A549 (cell line): ENCODE measurements at regions not wholly inside any gene's neighbourhood (a gene's known extent, or its start where the extent isn't known, plus 50 kb on each side); places are given as distances from the start of the nearest gene placed in this dataset.

Source experiments
- ATAC-seq, 2 experiments: fragments of 200-7000 bp in 1 of 2; fragments of >200 bp in 1 of 2; cut with Nextera tagmentation in 1 of 2; cut with Tn5 transposase in 1 of 2; 3 replicates each; pipeline versions ENCODE4 v1.8.0 to v1.9.1; 2018 to 2020; ENCODE audit warnings: mild to moderate bottlenecking in 1 of 2, moderate library complexity in 1 of 2
- CTCF ChIA-PET: fragments of 300-600 bp; sonication (Branson Sonifier 250); formaldehyde crosslinking; extraction: SDS; loops from one replicate; lab custom pipeline; 2021; ENCODE audit warnings: antibody characterized with exemption, inconsistent platforms; lab: Yijun Ruan, JAX
- POLR2A ChIA-PET: fragments of 350-600 bp; formaldehyde crosslinking; extraction: SDS; loops from one replicate; lab custom pipeline; 2021; ENCODE audit warnings: antibody characterized with exemption, inconsistent platforms; lab: Yijun Ruan, JAX
- DNase-seq, 2 experiments: peaks; one replicate each; pipeline versions ENCODE4 v3.0.0 to v3.0.0-alpha.2; 2011 to 2016; ENCODE audit warnings: low read depth in 1 of 2, low spot score in 1 of 2
- FAIRE-seq: peaks from 2 replicates; lab custom pipeline; 2011; peaks lifted over from hg19 to GRCh38; lab: Jason Lieb, UNC
- H3K27ac ChIP-seq, 2 experiments: fragments of >200 bp; sonication (Bioruptor Twin); formaldehyde crosslinking; 3 replicates each; pipeline ENCODE4 v1.5.1; 2016 to 2017
- H3K4me1 ChIP-seq: fragments of >200 bp; sonication (Bioruptor Twin); formaldehyde crosslinking; 3 replicates; pipeline ENCODE4 v1.6.1; 2016
- H3K4me2 ChIP-seq: fragments of >200 bp; sonication (Bioruptor Twin); formaldehyde crosslinking; 3 replicates; pipeline ENCODE4 v1.6.1; 2016
- H3K4me3 ChIP-seq: fragments of >200 bp; sonication (Bioruptor Twin); formaldehyde crosslinking; 3 replicates; pipeline ENCODE4 v1.5.1; 2016
- H3K9me3 ChIP-seq: fragments of >200 bp; sonication (Bioruptor Twin); formaldehyde crosslinking; 3 replicates; pipeline ENCODE4 v1.6.1; 2016
- BHLHE40 ChIP-seq: IDR thresholded peaks from 2 replicates; pipeline ENCODE4 v1.6.1; 2012; ENCODE audit warnings: low read depth, low read length, inconsistent platforms
- CBX2 ChIP-seq: fragments of 200-600 bp; sonication (generic); IDR thresholded peaks from 2 replicates; pipeline ENCODE4 v1.6.1; 2016; ENCODE audit warnings: low read depth, mild to moderate bottlenecking, borderline replicate concordance
- CEBPB ChIP-seq, 2 experiments: fragments of >200 bp in 1 of 2; sonication (Bioruptor Twin) in 1 of 2; formaldehyde crosslinking in 1 of 2; IDR thresholded peaks; 2 replicates each; pipeline ENCODE4 v1.6.1; 2012 to 2016
- CHD4 ChIP-seq: fragments of 200-600 bp; sonication (generic); IDR thresholded peaks from 2 replicates; pipeline ENCODE4 v1.6.1; 2016; ENCODE audit warnings: antibody characterized with exemption, mild to moderate bottlenecking, borderline replicate concordance
- CTCF ChIP-seq: fragments of >200 bp; sonication (Bioruptor Twin); formaldehyde crosslinking; IDR thresholded peaks from 3 replicates; pipeline ENCODE4 v1.5.1; 2016
- EP300 ChIP-seq, 2 experiments: fragments of >200 bp; sonication (Bioruptor Twin); formaldehyde crosslinking; IDR thresholded peaks; 2 replicates in 1 of 2; 3 replicates in 1 of 2; pipeline ENCODE4 v1.6.1; 2016 to 2017
- HDAC2 ChIP-seq: fragments of 200-600 bp; sonication (generic); IDR thresholded peaks from 2 replicates; pipeline ENCODE4 v1.6.1; 2016
- HOXB13 ChIP-seq: fragments of 250-450 bp; sonication (Bioruptor Pico); IDR thresholded peaks from 2 replicates; pipeline ENCODE4 v1.5.0; 2020; ENCODE audit warnings: low read depth, mild to moderate bottlenecking, moderate library complexity
- HOXB5 ChIP-seq: fragments of 250-450 bp; sonication (Bioruptor Pico); IDR thresholded peaks from 2 replicates; pipeline ENCODE4 v1.5.0; 2020; ENCODE audit warnings: mild to moderate bottlenecking, moderate library complexity
- JUN ChIP-seq, 2 experiments: fragments of >200 bp; sonication (Bioruptor Twin); formaldehyde crosslinking; IDR thresholded peaks; 2 replicates in 1 of 2; 3 replicates in 1 of 2; pipeline ENCODE4 v1.6.1; 2016 to 2017
- MAFK ChIP-seq: fragments of 450-650 bp; IDR thresholded peaks from 2 replicates; pipeline ENCODE4 v1.6.1; 2014; ENCODE audit not compliant: partially characterized antibody
- MAX ChIP-seq: IDR thresholded peaks from 2 replicates; pipeline ENCODE4 v1.6.1; 2012
- NPAS2 ChIP-seq: fragments of 250-450 bp; sonication (Bioruptor Pico); IDR thresholded peaks from 2 replicates; pipeline ENCODE4 v1.8.0; 2022; ENCODE audit warnings: mild to moderate bottlenecking, moderate library complexity, borderline replicate concordance
- POLR2AphosphoS2 ChIP-seq: conservative IDR thresholded peaks from 2 replicates; pipeline ENCODE4 v1.6.1; 2012; ENCODE audit warnings: low read length, improper control_type of control experiment, inconsistent platforms
- REST ChIP-seq: fragments of 200-600 bp; sonication (generic); IDR thresholded peaks from 2 replicates; pipeline ENCODE4 v1.6.1; 2016; ENCODE audit warnings: antibody characterized with exemption, mild to moderate bottlenecking, moderate library complexity
- RFX5 ChIP-seq: fragments of 450-650 bp; IDR thresholded peaks from 2 replicates; pipeline ENCODE4 v1.7.1; 2014; ENCODE audit warnings: antibody characterized with exemption, mild to moderate bottlenecking, moderate library complexity
- SMC3 ChIP-seq: fragments of >200 bp; sonication (Bioruptor Twin); formaldehyde crosslinking; IDR thresholded peaks from 3 replicates; pipeline ENCODE4 v1.6.1; 2018; ENCODE audit warnings: inconsistent platforms
- TFCP2L1 ChIP-seq: fragments of 250-450 bp; sonication (Bioruptor Pico); IDR thresholded peaks from 2 replicates; pipeline ENCODE4 v1.5.0; 2021; ENCODE audit warnings: mild to moderate bottlenecking
- ZFP36 ChIP-seq: fragments of 450-650 bp; IDR thresholded peaks from 2 replicates; pipeline ENCODE4 v1.6.1; 2014; ENCODE audit warnings: borderline replicate concordance; ENCODE audit not compliant: partially characterized antibody
- ZNF302 ChIP-seq: fragments of 250-450 bp; sonication (Bioruptor Pico); IDR thresholded peaks from 2 replicates; pipeline ENCODE4 v1.9.0; 2021; ENCODE audit warnings: inconsistent platforms, mild to moderate bottlenecking, moderate library complexity
- ZSCAN20 ChIP-seq: fragments of 250-450 bp; sonication (Bioruptor Pico); IDR thresholded peaks from 2 replicates; pipeline ENCODE4 v1.8.0; 2022; ENCODE audit warnings: mild to moderate bottlenecking, moderate library complexity
- WGBS: methylation state at CpG from one replicate; pipeline ENCODE4 v1.1.6; 2017; ENCODE audit errors: missing lambda C conversion rate; 5-methylcytosine and 5-hydroxymethylcytosine counted together

GRCh38 chr6:12476484-12476883 lies 186.3 kb downstream of the EDN1 start:
- Histone ChIP-seq H3K4me3 (no peak overlapping the region), H3K4me2 (no peak overlapping the region), H3K4me1 (peaks cover 35% of the 10 kb centered on the region), H3K27ac (peak overlapping the region in 1 of 2 experiments; percentile 42; a peak in 3 of 6 replicates)
- DNase-seq (no peak), ATAC-seq (no peak), FAIRE-seq (no peak)
- POLR2A ChIA-PET = no interaction called here
- CTCF ChIA-PET = interaction anchor here (1.1 kb wide), 1 partner anchor 15 kb away, joined by 4 read pairs; no protein-coding TSS in a partner anchor
- TF ChIP-seq SMC3 (no peak), POLR2AphosphoS2 (no peak)
- TF ChIP-seq, all 56 proteins: peak for 0
- no peaks in the 10 kb centered on the region for H3K9me3 ChIP-seq

- no peak for TF ChIP-seq TFCP2L1 (CRISPR knock-in tag)
- no peak for TF ChIP-seq CBX2
- no peak for TF ChIP-seq ZFP36
- TF ChIP-seq ZSCAN20 (CRISPR knock-in tag) = no peak
- no peak for TF ChIP-seq CEBPB (IDR thresholded peaks at IDR 0.05)
- no peak for TF ChIP-seq MAFK
- no peak for TF ChIP-seq RFX5
- TF ChIP-seq JUN (IDR thresholded peaks at IDR 0.05) = no peak
- TF ChIP-seq HOXB5 = no peak
- TF ChIP-seq MAX = no peak
- TF ChIP-seq HOXB13 (CRISPR knock-in tag) = no peak
- TF ChIP-seq REST = no peak
- TF ChIP-seq EP300 (IDR thresholded peaks at IDR 0.05) = no peak
- no peak for TF ChIP-seq HDAC2
- TF ChIP-seq BHLHE40 = no peak
- TF ChIP-seq NPAS2 (CRISPR knock-in tag) = no peak
- TF ChIP-seq CTCF = no peak
- TF ChIP-seq CHD4 = no peak
- TF ChIP-seq ZNF302 (CRISPR knock-in tag) = no peak
These were observed 187.5 kb downstream of the EDN1 start for GRCh38 chr6:12477616-12478015.

More at GRCh38 chr6:12477616-12478015, 187.5 kb downstream of the EDN1 start:
- 93% methylated on average over 3 of the region's 3 CpGs for WGBS
- ChIA-PET CTCF (interaction anchor here (0.7 kb wide), 1 partner anchor 55 kb away, joined by 3 read pairs; no protein-coding TSS in a partner anchor), POLR2A (interaction anchor here (0.5 kb wide), 1 partner anchor 65 kb away, joined by 3 read pairs; no protein-coding TSS in a partner anchor)
- H3K4me2 ChIP-seq = no peak overlapping the region
- H3K4me3 ChIP-seq = no peak overlapping the region
- H3K9me3 ChIP-seq = no peaks in the 10 kb centered on the region
- no peak for ATAC-seq
- DNase-seq = no peak
- H3K4me1 ChIP-seq = peaks cover 36% of the 10 kb centered on the region
- peak overlapping the region in 1 of 2 experiments; percentile 63; a peak in 2 of 6 replicates for H3K27ac ChIP-seq
- FAIRE-seq = no peak
